ENCODE measurements at regions not wholly inside any gene's neighbourhood (a gene's known extent, or its start where the extent isn't known, plus 50 kb on each side); places are given as distances from the start of the nearest gene placed in this dataset.

DNA sequence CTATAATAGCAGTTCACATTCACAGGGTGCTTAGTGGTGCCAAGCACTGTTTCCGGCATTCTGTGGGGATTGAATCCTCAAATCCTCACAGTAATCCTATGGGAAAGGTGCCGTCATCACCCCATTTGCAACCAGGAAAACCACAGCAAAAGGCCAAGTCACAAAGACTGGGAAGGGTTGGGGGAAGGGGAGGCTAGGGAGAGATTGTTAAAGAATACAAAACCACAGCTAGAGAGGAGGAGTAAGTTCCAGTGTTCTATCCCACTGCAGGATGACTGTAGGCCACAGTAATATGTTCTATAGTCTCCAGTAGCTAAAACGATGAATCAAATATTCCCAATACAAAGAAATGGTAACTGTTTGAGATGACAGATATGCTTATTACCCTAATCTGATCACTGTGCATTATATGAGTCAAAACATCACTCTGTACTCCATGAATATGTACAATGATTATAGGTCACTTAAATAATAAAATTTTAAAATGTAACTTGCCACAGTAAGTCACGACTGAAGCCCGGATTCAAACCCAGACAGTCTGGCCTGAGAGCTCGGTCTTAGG is 256.8 kb downstream of the TOMM20 start:
- TF ChIP-seq, protein P1, sequence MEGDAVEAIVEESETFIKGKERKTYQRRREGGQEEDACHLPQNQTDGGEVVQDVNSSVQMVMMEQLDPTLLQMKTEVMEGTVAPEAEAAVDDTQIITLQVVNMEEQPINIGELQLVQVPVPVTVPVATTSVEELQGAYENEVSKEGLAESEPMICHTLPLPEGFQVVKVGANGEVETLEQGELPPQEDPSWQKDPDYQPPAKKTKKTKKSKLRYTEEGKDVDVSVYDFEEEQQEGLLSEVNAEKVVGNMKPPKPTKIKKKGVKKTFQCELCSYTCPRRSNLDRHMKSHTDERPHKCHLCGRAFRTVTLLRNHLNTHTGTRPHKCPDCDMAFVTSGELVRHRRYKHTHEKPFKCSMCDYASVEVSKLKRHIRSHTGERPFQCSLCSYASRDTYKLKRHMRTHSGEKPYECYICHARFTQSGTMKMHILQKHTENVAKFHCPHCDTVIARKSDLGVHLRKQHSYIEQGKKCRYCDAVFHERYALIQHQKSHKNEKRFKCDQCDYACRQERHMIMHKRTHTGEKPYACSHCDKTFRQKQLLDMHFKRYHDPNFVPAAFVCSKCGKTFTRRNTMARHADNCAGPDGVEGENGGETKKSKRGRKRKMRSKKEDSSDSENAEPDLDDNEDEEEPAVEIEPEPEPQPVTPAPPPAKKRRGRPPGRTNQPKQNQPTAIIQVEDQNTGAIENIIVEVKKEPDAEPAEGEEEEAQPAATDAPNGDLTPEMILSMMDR (IDR thresholded peaks at IDR 0.05), result no peak
- no peak for TF ChIP-seq POLR2AphosphoS5 (IDR thresholded peaks at IDR 0.05; ENCODE audit: low read depth, low read length)

Data from Panc1 (cell line).